ENCODE measurements at regions not wholly inside any gene's neighbourhood (a gene's known extent, or its start where the extent isn't known, plus 50 kb on each side); places are given as distances from the start of the nearest gene placed in this dataset.

- no peaks in the 10 kb centered on the region for H3K9me3 ChIP-seq (ENCODE audit: low read depth, low read length)
- H3K4me1 ChIP-seq (ENCODE audit: insufficient read depth, low read length), result no peaks in the 10 kb centered on the region
Observed at GRCh38 chr13:102495663-102496062, 93.8 kb upstream of the FGF14 start.

GRCh38 chr13:102487330-102487729 is 85.5 kb upstream of the FGF14 start:
- no peak overlapping the region for H3K4me2 ChIP-seq (ENCODE audit: insufficient read depth, low read length)
- H3K4me3 ChIP-seq (ENCODE audit: insufficient read depth, low read length), result no peak overlapping the region
- no peak for TF ChIP-seq CTCF (IDR thresholded peaks at IDR 0.05; ENCODE audit: extremely low read depth, low read depth, low read length)
- no peaks in the 10 kb centered on the region for H3K36me3 ChIP-seq (ENCODE audit: insufficient read depth, low read length)
- no peaks in the 10 kb centered on the region for H3K79me2 ChIP-seq (ENCODE audit: insufficient read depth, low read length)
- DNase-seq (ENCODE audit: insufficient read length, low spot score, missing footprints), result no peak
- no peaks in the 10 kb centered on the region for H3K9me3 ChIP-seq (ENCODE audit: low read depth, low read length)
- no peaks in the 10 kb centered on the region for H3K27me3 ChIP-seq (ENCODE audit: insufficient read depth, low read length)
- no peak overlapping the region for H2AFZ ChIP-seq (ENCODE audit: low read length)
- H3K27ac ChIP-seq (ENCODE audit: low read depth, low read length), result no peak overlapping the region
- no peaks in the 10 kb centered on the region for H3K4me1 ChIP-seq (ENCODE audit: insufficient read depth, low read length)
- no peaks in the 10 kb centered on the region for H4K20me1 ChIP-seq (ENCODE audit: insufficient read depth, low read length)

More at GRCh38 chr13:102495663-102496062, 93.8 kb upstream of the FGF14 start:
- Histone ChIP-seq H3K36me3 (ENCODE audit: insufficient read depth, low read length) (no peaks in the 10 kb centered on the region), H3K4me3 (ENCODE audit: insufficient read depth, low read length) (no peak overlapping the region), H3K79me2 (ENCODE audit: insufficient read depth, low read length) (no peaks in the 10 kb centered on the region), H3K27ac (ENCODE audit: low read depth, low read length) (no peak overlapping the region), H3K4me2 (ENCODE audit: insufficient read depth, low read length) (no peak overlapping the region), H2AFZ (ENCODE audit: low read length) (no peak overlapping the region), H3K27me3 (ENCODE audit: insufficient read depth, low read length) (no peaks in the 10 kb centered on the region), H4K20me1 (ENCODE audit: insufficient read depth, low read length) (no peaks in the 10 kb centered on the region)
- no peak for DNase-seq (ENCODE audit: insufficient read length, low spot score, missing footprints)
- no peak for TF ChIP-seq CTCF (IDR thresholded peaks at IDR 0.05; ENCODE audit: extremely low read depth, low read depth, low read length)

- no peak overlapping the region for H3K27ac ChIP-seq (ENCODE audit: low read depth, low read length)
- TF ChIP-seq CTCF (IDR thresholded peaks at IDR 0.05; ENCODE audit: extremely low read depth, low read depth, low read length), result no peak
- DNase-seq (ENCODE audit: insufficient read length, low spot score, missing footprints), result no peak
Observed at GRCh38 chr13:102484329-102484728, 82.5 kb upstream of the FGF14 start.

GRCh38 chr13:102472650-102473049 is 70.8 kb upstream of the FGF14 start:
- no peak overlapping the region for H2AFZ ChIP-seq (ENCODE audit: low read length)
- no peaks in the 10 kb centered on the region for H3K9me3 ChIP-seq (ENCODE audit: low read depth, low read length)
- no peaks in the 10 kb centered on the region for H3K27me3 ChIP-seq (ENCODE audit: insufficient read depth, low read length)
- H3K4me1 ChIP-seq (ENCODE audit: insufficient read depth, low read length), result no peaks in the 10 kb centered on the region
- H3K4me3 ChIP-seq (ENCODE audit: insufficient read depth, low read length), result no peak overlapping the region
- H3K4me2 ChIP-seq (ENCODE audit: insufficient read depth, low read length), result no peak overlapping the region
- no peak for TF ChIP-seq CTCF (IDR thresholded peaks at IDR 0.05; ENCODE audit: extremely low read depth, low read depth, low read length)
- no peaks in the 10 kb centered on the region for H4K20me1 ChIP-seq (ENCODE audit: insufficient read depth, low read length)
- no peak for DNase-seq (ENCODE audit: insufficient read length, low spot score, missing footprints)
- no peaks in the 10 kb centered on the region for H3K79me2 ChIP-seq (ENCODE audit: insufficient read depth, low read length)
- no peak overlapping the region for H3K27ac ChIP-seq (ENCODE audit: low read depth, low read length)
- no peaks in the 10 kb centered on the region for H3K36me3 ChIP-seq (ENCODE audit: insufficient read depth, low read length)

More at GRCh38 chr13:102484329-102484728, 82.5 kb upstream of the FGF14 start:
- Histone ChIP-seq H2AFZ (ENCODE audit: low read length) (no peak overlapping the region), H3K36me3 (ENCODE audit: insufficient read depth, low read length) (no peaks in the 10 kb centered on the region), H3K4me3 (ENCODE audit: insufficient read depth, low read length) (no peak overlapping the region), H3K4me1 (ENCODE audit: insufficient read depth, low read length) (no peaks in the 10 kb centered on the region), H3K9me3 (ENCODE audit: low read depth, low read length) (no peaks in the 10 kb centered on the region), H3K27me3 (ENCODE audit: insufficient read depth, low read length) (no peaks in the 10 kb centered on the region), H3K4me2 (ENCODE audit: insufficient read depth, low read length) (no peak overlapping the region), H4K20me1 (ENCODE audit: insufficient read depth, low read length) (no peaks in the 10 kb centered on the region), H3K79me2 (ENCODE audit: insufficient read depth, low read length) (no peaks in the 10 kb centered on the region)
